GM12875 (cell line): ENCODE measurements at regions not wholly inside any gene's neighbourhood (a gene's known extent, or its start where the extent isn't known, plus 50 kb on each side); places are given as distances from the start of the nearest gene placed in this dataset.

Source experiments
- H3K4me3 ChIP-seq: one replicate; pipeline ENCODE4 v1.5.1; 2011; ENCODE audit warnings: low read depth, low read length, control low read depth
- TF ChIP-seq, protein P1 (sequence below): IDR thresholded peaks from 2 replicates; pipeline ENCODE4 v1.5.1; 2011; ENCODE audit warnings: low read depth, mild to moderate bottlenecking, control low read depth, inconsistent platforms, low read length, moderate library complexity, borderline replicate concordance; ENCODE audit not compliant: insufficient read depth

DNA sequence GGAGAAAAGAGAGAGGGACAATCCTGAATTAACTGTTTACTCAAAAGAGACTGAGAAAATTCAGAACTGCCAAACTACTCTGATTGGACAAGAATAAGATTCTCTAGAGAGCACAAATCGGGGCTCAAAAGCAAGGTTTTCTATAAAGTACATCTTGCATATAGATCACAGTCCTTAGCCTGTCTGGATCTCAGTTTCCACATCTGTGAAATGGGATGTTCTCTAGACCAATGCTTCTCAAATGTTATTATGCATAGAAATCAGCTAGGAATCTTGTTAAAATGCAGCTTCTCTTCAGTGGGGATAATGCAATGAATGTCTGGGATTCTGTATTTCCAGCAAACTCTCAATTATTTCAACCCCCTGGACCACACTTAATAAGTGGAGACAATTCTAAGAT is 231.6 kb downstream of the ESM1 start:
- H3K4me3 ChIP-seq, result no peak overlapping the region
- TF ChIP-seq, protein P1, sequence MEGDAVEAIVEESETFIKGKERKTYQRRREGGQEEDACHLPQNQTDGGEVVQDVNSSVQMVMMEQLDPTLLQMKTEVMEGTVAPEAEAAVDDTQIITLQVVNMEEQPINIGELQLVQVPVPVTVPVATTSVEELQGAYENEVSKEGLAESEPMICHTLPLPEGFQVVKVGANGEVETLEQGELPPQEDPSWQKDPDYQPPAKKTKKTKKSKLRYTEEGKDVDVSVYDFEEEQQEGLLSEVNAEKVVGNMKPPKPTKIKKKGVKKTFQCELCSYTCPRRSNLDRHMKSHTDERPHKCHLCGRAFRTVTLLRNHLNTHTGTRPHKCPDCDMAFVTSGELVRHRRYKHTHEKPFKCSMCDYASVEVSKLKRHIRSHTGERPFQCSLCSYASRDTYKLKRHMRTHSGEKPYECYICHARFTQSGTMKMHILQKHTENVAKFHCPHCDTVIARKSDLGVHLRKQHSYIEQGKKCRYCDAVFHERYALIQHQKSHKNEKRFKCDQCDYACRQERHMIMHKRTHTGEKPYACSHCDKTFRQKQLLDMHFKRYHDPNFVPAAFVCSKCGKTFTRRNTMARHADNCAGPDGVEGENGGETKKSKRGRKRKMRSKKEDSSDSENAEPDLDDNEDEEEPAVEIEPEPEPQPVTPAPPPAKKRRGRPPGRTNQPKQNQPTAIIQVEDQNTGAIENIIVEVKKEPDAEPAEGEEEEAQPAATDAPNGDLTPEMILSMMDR, result no peak

DNA sequence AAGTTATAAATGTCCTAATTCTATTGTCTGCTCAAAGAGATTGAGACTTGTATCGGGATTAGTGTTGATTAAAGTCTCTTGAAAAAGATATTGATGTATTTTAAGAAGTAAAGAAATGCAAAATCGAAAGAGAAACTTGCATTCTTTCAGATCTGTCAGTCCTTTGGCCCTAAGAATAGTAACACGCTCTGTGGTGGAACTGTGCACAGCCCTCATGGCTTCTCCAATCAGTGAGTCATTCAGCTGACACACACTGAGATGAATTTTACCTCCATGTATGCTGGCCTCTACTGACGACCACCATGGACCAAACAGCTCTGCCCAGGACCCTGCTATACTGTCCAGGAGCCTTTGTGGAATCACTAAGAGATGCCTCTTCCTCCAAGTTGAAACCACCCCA is 232.4 kb downstream of the ESM1 start:
- H3K4me3 ChIP-seq, result no peak overlapping the region
- TF ChIP-seq, protein P1, result no peak

GRCh38 chr5:54748527-54748926 is 231.0 kb downstream of the SNX18 start:
- TF ChIP-seq, protein P1, result no peak
- H3K4me3 ChIP-seq, result no peak overlapping the region

DNA sequence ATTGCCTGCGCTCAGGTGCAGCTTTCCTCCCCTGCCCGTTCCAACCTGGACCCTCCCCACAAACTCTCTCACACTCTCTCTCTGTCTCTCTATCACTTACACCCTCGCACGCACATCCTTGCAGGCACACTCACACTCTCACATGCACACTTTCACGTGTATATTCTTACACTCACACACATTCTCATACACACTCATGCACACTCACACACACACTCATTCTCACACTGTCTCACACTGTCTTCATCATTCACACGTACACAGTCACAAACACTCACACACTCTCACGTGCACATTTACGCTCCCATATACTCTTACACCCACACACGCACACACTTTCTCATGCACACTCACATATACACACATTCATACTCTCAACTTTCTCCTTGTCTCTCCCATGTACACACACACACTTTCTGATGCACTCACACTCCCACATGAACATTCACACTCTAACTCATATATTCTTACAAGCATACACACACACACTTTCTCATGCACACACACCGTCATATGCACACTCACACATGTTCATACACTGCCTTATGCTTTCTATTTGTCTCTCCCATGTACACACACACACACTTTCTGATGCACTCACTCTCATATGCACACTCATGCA is 229.3 kb downstream of the SNX18 start:
- TF ChIP-seq, protein P1, result no peak

DNA sequence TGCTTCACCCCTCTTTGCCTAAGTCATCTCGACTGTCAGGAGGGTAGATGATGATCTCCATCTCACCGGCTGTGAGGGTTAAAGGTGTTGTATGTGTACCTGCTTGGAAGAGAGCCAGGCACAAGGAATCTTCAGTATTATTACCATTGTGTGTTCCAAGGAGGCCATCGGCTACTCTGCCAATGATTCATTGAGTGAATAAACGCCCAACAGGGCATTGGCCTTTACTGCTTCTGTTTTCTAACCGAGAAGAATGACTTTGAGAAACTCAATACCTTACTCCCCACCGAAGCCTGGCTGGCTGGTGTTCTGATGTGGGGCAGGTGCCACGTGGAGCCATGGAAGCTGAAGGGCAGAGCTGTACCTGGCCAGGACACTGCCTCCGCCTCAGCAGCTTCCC is 228.8 kb downstream of the SNX18 start:
- no peak overlapping the region for H3K4me3 ChIP-seq
- TF ChIP-seq, protein P1, result no peak

More for the DNA sequence above, 229.3 kb downstream of the SNX18 start:
- H3K4me3 ChIP-seq, result no peak overlapping the region

DNA sequence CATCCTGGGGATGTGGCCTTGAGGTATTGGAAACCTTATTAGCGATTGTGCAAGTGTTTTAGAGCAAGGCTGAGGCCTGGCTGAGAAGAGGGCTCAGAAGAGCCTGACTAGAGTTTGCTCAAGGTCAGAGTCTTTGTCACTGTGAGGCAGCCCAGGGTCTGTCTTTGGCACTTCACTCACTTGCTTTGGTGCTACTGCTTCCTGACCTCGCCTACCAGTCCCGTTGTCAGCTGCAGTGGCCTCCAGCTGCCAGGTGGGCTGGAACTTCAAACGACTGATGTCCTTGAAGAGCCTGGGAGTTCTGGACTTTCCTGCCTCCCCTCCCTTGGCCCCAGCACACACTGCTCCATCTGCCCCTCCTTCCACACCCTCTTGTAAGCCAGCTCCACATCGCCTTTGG is 228.0 kb downstream of the SNX18 start:
- TF ChIP-seq, protein P1, result no peak
- H3K4me3 ChIP-seq, result no peak overlapping the region

GRCh38 chr5:54743997-54744788 is 226.6 kb downstream of the SNX18 start:
- H3K4me3 ChIP-seq, result no peak overlapping the region
- TF ChIP-seq, protein P1, result no peak
